Immature natural killer cell (primary cell): ENCODE measurements at regions not wholly inside any gene's neighbourhood (a gene's known extent, or its start where the extent isn't known, plus 50 kb on each side); places are given as distances from the start of the nearest gene placed in this dataset.
A peak's percentile ranks its signal among the peaks of the same experiment; 100 is the strongest.
"Not testable (repeated sequence)": the region's sequence is repeated elsewhere in the genome, so short reads cannot be mapped to it uniquely, and the experiment has no call there.

Experiments used
- DNase-seq, 3 donors: peaks; one replicate each; pipeline ENCODE4 v3.0.0; 2022; ENCODE audit warnings: mixed read lengths in 1 of 3
- H3K27ac Mint-ChIP-seq, 6 donors: one replicate each; pipeline ENCODE4 v1.8.0; 2020; ENCODE audit warnings: mixed read lengths in 6 of 6, mild to moderate bottlenecking in 5 of 6, inconsistent platforms in 4 of 6, moderate library complexity in 3 of 6
- H3K27me3 Mint-ChIP-seq, 3 donors: one replicate each; pipeline ENCODE4 v1.8.0; 2020 to 2021; ENCODE audit warnings: low read depth in 3 of 3, mild to moderate bottlenecking in 3 of 3, mixed read lengths in 3 of 3, moderate library complexity in 3 of 3, inconsistent platforms in 1 of 3
- H3K36me3 Mint-ChIP-seq, 3 donors: one replicate each; pipeline ENCODE4 v1.8.0; 2020; ENCODE audit warnings: mixed read lengths in 3 of 3, inconsistent platforms in 2 of 3, mild to moderate bottlenecking in 2 of 3
- H3K4me1 Mint-ChIP-seq, 2 donors: one replicate each; pipeline ENCODE4 v1.8.0; 2020; ENCODE audit warnings: inconsistent platforms in 2 of 2, mild to moderate bottlenecking in 2 of 2, mixed read lengths in 2 of 2, moderate library complexity in 1 of 2
- H3K4me3 Mint-ChIP-seq, 5 donors: one replicate each; pipeline ENCODE4 v1.8.0; 2020; ENCODE audit warnings: mild to moderate bottlenecking in 5 of 5, mixed read lengths in 5 of 5, inconsistent platforms in 3 of 5, moderate library complexity in 3 of 5
- H3K9me3 Mint-ChIP-seq, 6 donors: one replicate each; pipeline ENCODE4 v1.8.0; 2020; ENCODE audit warnings: mild to moderate bottlenecking in 6 of 6, mixed read lengths in 6 of 6, inconsistent platforms in 4 of 6, moderate library complexity in 3 of 6

DNA sequence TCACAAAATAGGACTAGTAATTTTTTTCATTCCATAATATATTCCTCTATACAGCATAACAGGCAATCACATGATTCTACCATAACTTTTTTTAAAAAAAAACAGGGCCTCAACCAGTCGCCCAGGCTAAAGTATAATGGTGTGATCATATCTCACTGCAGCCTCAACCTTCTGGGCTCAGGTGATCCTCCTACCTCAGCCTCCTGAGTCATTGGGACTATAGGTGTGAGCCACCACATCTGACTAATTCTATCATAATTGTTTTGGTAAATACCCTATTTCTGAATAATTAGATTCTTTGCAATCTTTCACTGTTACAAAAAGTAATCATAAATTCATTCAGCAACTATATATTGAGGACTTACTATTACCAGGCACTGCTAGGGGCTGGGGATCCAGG, 137.8 kb downstream of the KLRB1 start:
- DNase-seq, H3K36me3 Mint-ChIP-seq, H3K9me3 Mint-ChIP-seq, H3K27me3 Mint-ChIP-seq: not testable (repeated sequence)
- Mint-ChIP-seq H3K4me1 (peaks cover 14 to 34% of the 10 kb centered on the region in 2 donors), H3K27ac (peak overlapping the region in 5 of 6 donors; percentile 49 to 89 (median 72)), H3K4me3 (peak overlapping the region in 3 of 5 donors; percentile 26 to 43 (median 29))

DNA sequence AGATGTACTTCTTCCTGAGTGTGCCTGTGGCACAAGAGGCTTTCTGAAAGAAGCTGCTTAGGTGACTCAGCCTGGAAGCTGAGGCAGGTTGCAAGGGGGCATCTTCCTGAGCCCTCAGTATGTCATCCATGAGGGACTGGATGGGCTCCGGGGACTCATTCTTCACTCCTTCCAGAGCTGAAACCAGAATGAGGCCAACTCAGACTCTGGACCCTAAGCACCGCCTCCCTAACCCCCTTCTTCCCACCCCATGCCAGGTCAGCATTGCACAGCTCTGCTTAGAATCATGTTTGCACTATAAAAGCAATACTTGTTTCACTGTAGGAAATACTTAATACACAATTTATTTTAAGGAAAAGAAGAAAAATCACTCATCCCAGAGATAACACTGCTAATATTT, 138.3 kb downstream of the KLRB1 start:
- not testable (repeated sequence) for H3K27me3 Mint-ChIP-seq, H3K9me3 Mint-ChIP-seq, DNase-seq, H3K36me3 Mint-ChIP-seq
- H3K27ac Mint-ChIP-seq = peak overlapping the region in 2 of 6 donors; percentile 28 to 62
- H3K4me3 Mint-ChIP-seq = peak overlapping the region in 1 of 5 donors; percentile 13
- peaks cover 14 to 34% of the 10 kb centered on the region in 2 donors for H3K4me1 Mint-ChIP-seq

DNA sequence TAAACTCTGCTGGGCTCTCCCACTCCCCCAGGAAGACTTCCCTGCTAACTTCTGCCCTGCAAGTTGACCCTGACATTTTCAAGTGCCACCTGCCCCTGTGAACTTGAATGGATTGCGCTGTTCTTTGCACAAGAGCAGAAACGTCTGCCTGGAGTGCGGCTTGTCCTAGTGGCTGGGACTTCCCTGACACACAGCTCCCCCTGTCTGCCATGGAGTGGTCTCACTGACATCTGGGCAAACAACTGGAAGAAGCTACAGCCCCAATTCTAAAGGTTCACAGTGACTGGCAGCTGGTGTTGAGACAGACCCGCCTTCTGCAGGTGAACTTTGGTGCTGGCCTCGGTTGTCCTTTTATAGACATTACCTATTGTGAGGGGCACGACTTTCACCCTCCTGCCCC, 138.7 kb downstream of the KLRB1 start:
- Mint-ChIP-seq H3K27ac (peak overlapping the region in 4 of 6 donors; percentile 25 to 64 (median 38)), H3K4me3 (peak overlapping the region in 1 of 5 donors; percentile 24)

GRCh38 chr12:9468144-9468543, 139.6 kb downstream of the KLRB1 start:
- H3K27me3 Mint-ChIP-seq, DNase-seq, H3K4me3 Mint-ChIP-seq, H3K36me3 Mint-ChIP-seq, H3K9me3 Mint-ChIP-seq: not testable (repeated sequence)
- H3K4me1 Mint-ChIP-seq = peaks cover 14 to 34% of the 10 kb centered on the region in 2 donors
- peak overlapping the region in 5 of 6 donors; percentile 16 to 69 (median 45) for H3K27ac Mint-ChIP-seq

More for the DNA sequence above, 138.7 kb downstream of the KLRB1 start:
- H3K9me3 Mint-ChIP-seq, H3K36me3 Mint-ChIP-seq, H3K27me3 Mint-ChIP-seq: not testable (repeated sequence)
- H3K4me1 Mint-ChIP-seq = peaks cover 14 to 34% of the 10 kb centered on the region in 2 donors
- peak in 2 of 3 donors; percentile 21 to 34 for DNase-seq

DNA sequence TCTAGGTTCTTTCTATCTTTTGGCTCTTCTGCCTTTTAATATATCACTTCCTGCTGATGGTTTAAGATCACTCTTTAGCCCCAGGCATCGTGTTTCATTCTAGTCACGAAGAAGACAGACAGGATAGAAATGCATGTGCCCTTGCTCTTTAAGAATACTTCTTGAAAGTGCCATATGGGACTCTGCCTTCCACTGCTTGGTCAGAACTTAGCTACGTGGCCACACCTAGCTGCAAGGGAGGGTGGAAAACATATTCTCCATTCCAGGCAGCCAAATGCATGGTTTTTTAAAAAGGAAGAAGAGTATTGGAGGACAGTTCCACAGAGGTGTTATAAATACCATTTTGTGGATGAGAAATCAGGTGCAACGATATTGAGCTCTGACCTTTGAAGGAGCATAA, 143.3 kb downstream of the KLRB1 start:
- H3K4me3 Mint-ChIP-seq = no peak overlapping the region
- peaks cover 0 to 4% (median 3%) of the 10 kb centered on the region in 3 donors for H3K36me3 Mint-ChIP-seq
- DNase-seq = no peak
- no peaks in the 10 kb centered on the region for H3K27me3 Mint-ChIP-seq
- H3K9me3 Mint-ChIP-seq = no peaks in the 10 kb centered on the region
- peaks cover 1 to 16% of the 10 kb centered on the region in 2 donors for H3K4me1 Mint-ChIP-seq
- H3K27ac Mint-ChIP-seq = no peak overlapping the region

DNA sequence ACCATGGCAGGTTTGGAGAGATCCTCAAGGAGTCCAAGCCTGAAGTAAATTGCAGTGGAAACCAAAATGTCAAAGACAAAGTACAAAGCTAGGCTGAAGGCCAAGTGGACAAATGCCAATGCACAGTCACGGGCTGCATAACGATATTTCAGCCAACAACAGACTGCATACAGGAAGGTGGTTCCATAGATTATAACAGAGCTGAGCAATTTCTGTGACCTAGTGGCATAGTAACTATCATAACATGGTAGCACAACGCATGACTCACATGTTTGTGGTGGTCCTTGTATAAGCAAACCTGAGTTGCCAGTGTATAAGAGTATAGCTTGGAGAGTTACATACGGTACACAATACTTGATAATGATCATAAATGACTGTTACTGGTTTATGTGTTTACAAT, 152.2 kb downstream of the KLRB1 start:
- H3K9me3 Mint-ChIP-seq, H3K27me3 Mint-ChIP-seq, H3K4me1 Mint-ChIP-seq, H3K4me3 Mint-ChIP-seq, DNase-seq, H3K27ac Mint-ChIP-seq, H3K36me3 Mint-ChIP-seq: not testable (repeated sequence)

DNA sequence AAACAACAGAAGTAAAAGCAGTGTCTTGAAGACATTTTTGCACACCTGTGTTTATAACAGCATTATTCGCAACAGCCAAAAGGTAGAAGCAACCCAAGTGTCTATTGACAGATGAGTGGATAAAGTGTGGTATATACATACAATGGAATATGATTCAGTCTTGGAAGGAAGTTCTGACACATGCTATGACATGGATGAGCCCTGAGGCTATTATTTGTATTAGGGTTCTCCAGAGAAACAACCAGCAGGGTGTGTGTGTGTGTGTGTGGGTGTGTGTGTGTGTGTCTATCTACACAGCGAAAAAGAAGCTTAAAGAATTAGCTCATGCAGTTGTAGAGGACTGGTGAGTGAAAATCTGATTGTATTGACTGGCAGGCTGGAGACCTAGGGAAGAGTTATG, 153.7 kb downstream of the KLRB1 start:
- H3K9me3 Mint-ChIP-seq, H3K4me1 Mint-ChIP-seq, DNase-seq, H3K4me3 Mint-ChIP-seq, H3K27ac Mint-ChIP-seq, H3K27me3 Mint-ChIP-seq, H3K36me3 Mint-ChIP-seq: not testable (repeated sequence)

DNA sequence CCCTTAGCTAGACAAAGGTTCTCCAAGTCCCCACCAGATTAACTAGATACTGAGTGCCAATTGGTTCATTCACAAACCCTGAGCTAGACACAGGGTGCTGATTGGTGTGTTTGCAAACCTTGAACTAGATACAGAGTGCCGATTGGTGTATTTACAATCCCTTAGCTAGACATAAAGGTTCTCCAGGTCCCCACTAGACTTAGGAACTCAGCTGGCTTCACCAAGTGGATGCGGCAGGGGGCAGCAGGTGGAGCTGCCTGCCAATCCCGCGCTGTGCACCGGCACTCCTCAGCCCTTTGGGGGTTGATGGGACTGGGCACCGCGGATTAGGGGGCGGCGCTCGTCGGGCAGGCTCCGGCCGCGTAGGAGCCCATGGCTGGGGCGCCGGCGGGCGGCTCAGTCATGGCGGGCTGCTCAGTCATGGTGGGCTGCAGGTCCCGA, 157.6 kb downstream of the KLRB1 start:
- not testable (repeated sequence) for H3K27ac Mint-ChIP-seq, H3K36me3 Mint-ChIP-seq, H3K9me3 Mint-ChIP-seq, H3K27me3 Mint-ChIP-seq
- H3K4me3 Mint-ChIP-seq = peak overlapping the region in 4 of 5 donors; percentile 39 to 97 (median 87)
- H3K4me1 Mint-ChIP-seq = peaks cover 25 to 29% of the 10 kb centered on the region in 2 donors
- peak; percentile 28 to 42 (median 28) for DNase-seq

GRCh38 chr12:9449657-9450126, 158.0 kb downstream of the KLRB1 start:
- not testable (repeated sequence) for H3K27me3 Mint-ChIP-seq, H3K36me3 Mint-ChIP-seq, H3K9me3 Mint-ChIP-seq
- H3K4me1 Mint-ChIP-seq = peaks cover 25 to 29% of the 10 kb centered on the region in 2 donors
- H3K4me3 Mint-ChIP-seq = peak overlapping the region; percentile 77 to 99 (median 97)
- H3K27ac Mint-ChIP-seq = peak overlapping the region in 1 of 6 donors; percentile 42
- peak in 2 of 3 donors; percentile 12 to 21 for DNase-seq

DNA sequence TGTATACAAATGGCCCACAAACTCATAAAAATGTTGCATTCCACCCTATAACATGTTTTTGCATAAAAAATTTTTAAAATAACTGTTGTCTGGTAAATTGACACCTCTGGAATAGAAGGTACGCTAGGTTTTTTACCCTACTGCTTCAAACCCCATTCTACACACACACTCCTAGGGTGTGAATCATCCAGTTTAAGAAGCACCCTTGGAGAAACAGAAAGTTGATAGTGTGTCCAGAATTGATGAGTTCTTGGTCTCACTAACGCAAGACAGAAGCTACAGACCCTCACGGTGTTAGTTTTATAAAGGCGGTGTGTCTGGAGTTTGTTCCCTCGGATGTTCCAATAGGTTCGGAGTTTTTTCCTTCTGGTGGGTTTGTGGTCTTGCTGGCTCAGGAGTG, 158.5 kb downstream of the KLRB1 start:
- Mint-ChIP-seq H3K4me3 (peak overlapping the region; percentile 97 to 99 (median 98)), H3K36me3 (no peaks in the 10 kb centered on the region)

DNA sequence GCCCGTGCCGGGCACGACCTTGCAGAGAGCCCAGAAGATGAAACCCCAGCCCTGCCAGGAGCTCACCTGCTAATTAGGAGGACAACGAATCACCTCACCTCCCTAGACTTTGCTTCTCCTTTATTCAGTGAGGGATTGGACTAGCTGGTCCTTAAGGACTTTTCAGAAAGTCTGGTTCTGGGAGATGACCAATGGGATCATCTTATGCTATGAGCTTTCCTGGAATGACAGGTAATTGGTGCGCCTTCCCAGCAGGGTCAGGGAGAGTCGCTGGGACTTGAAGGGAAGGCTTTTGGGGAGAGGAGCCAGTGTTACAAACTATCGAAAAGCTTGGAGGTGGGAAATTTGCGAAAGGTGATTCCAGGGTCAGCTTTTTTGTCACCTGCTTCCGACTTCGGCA, 159.1 kb downstream of the KLRB1 start:
- peak overlapping the region; percentile 97 to 99 (median 98) for H3K4me3 Mint-ChIP-seq
- H3K4me1 Mint-ChIP-seq = peaks cover 25 to 29% of the 10 kb centered on the region in 2 donors
- H3K9me3 Mint-ChIP-seq, DNase-seq, H3K27me3 Mint-ChIP-seq, H3K36me3 Mint-ChIP-seq: not testable (repeated sequence)
- peak overlapping the region in 5 of 6 donors; percentile 19 to 91 (median 89) for H3K27ac Mint-ChIP-seq

More for the DNA sequence above, 158.5 kb downstream of the KLRB1 start:
- Mint-ChIP-seq H3K9me3 (no peaks in the 10 kb centered on the region), H3K27ac (peak overlapping the region in 2 of 6 donors; percentile 42 to 74), H3K27me3 (peaks cover 7 to 9% (median 8%) of the 10 kb centered on the region in 3 donors), H3K4me1 (peaks cover 25 to 29% of the 10 kb centered on the region in 2 donors)
- no peak for DNase-seq

DNA sequence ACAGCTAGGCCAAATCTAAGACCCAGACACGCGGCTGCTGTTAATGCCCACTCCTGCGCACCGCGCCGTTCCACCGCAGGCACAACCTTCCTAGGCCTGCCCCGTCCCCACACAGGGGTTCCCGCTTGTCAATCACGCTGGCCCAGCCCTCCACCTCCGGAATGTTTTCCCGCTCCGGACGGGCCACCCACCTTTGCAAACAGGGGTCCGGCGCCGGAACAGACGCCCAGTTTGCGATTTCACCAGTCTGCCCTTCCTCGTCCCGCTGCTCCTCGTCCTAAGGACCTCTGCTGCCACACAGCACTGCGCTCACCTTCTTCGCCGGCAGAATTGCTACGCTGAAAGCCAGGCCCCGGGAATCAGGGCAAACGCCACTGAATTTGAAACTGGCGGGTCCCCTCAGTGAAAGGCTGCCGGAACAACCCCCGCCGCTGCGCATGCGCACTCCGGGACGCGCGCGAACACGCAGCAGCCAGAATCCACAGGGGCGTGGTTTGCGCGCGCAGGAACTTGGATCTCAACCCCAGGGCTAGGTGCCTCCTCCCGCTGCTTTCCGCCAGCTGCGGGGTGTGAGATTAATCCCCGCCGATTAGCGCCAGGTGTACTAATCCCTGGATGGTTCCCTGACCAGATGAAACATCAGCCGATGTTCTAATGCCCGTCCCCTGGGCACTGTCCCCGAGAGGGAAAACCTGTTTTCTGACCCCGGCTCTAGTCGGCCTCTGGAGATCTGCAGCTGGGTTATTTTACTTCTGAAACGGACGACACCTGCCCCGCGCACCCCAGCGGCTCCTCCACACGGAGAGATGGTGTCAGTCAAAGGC, 159.7 kb downstream of the KLRB1 start:
- H3K36me3 Mint-ChIP-seq, H3K27me3 Mint-ChIP-seq, H3K9me3 Mint-ChIP-seq: not testable (repeated sequence)
- Mint-ChIP-seq H3K27ac (peak overlapping the region; percentile 85 to 91 (median 88)), H3K4me3 (peak overlapping the region; percentile 97 to 99 (median 98)), H3K4me1 (peaks cover 25 to 29% of the 10 kb centered on the region in 2 donors)
- peak; percentile 89 to 91 (median 89) for DNase-seq

- DNase-seq = not testable (repeated sequence)
Measured at GRCh38 chr12:9446883-9447761, 160.6 kb downstream of the KLRB1 start.

DNA sequence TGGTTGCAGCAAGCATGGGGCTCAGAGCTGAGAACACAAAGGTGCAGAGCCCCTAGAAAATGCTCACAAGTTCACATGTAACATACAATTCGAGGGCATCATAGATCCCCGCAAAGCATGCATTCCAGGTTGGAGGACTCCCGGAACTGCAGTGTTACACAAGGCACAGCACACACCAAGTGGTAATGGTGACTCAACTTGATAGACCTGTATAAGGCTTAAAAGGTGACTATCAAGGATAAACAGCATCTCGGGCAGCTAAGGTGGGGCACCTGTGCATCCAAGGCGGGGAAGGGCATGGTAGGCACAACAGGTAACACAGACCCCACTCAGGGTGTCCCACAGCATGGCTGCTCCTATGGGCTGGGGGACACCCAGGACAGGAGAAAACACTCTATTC, 167.3 kb downstream of the KLRB1 start:
- DNase-seq, H3K36me3 Mint-ChIP-seq, H3K4me1 Mint-ChIP-seq, H3K27me3 Mint-ChIP-seq, H3K9me3 Mint-ChIP-seq, H3K27ac Mint-ChIP-seq, H3K4me3 Mint-ChIP-seq: not testable (repeated sequence)

More at GRCh38 chr12:9446883-9447761, 160.6 kb downstream of the KLRB1 start:
- H3K9me3 Mint-ChIP-seq, H3K27me3 Mint-ChIP-seq, H3K27ac Mint-ChIP-seq, H3K36me3 Mint-ChIP-seq: not testable (repeated sequence)
- peaks cover 25 to 29% of the 10 kb centered on the region in 2 donors for H3K4me1 Mint-ChIP-seq
- peak overlapping the region; percentile 32 to 99 (median 98) for H3K4me3 Mint-ChIP-seq
